HCT116 (cell line): ENCODE measurements at regions not wholly inside any gene's neighbourhood (a gene's known extent, or its start where the extent isn't known, plus 50 kb on each side); places are given as distances from the start of the nearest gene placed in this dataset.

ENCODE experiments used
- CEBPB ChIP-seq: IDR thresholded peaks from 2 replicates; pipeline ENCODE4 v1.6.1; 2012; ENCODE audit warnings: low read depth
- EZH2 ChIP-seq: fragments of 200-600 bp; sonication (generic); IDR thresholded peaks from 2 replicates; pipeline ENCODE4 v1.6.1; 2017; ENCODE audit warnings: antibody characterized with exemption, mixed run types
- EZH2phosphoT487 ChIP-seq: fragments of 200-600 bp; IDR thresholded peaks from 2 replicates; pipeline ENCODE4 v1.6.1; 2018; ENCODE audit warnings: antibody characterized with exemption, borderline replicate concordance
- FOSL1 ChIP-seq: IDR thresholded peaks from 2 replicates; pipeline ENCODE4 v1.6.1; 2012; ENCODE audit warnings: low read depth
- JUND ChIP-seq: IDR thresholded peaks from 2 replicates; pipeline ENCODE4 v1.6.1; 2012
- POLR2A ChIP-seq: IDR thresholded peaks from 2 replicates; pipeline ENCODE4 v1.7.0; 2011; ENCODE audit warnings: borderline replicate concordance; ENCODE audit not compliant: insufficient read depth, insufficient read length; ENCODE audit errors: extremely low read depth
- POLR2AphosphoS5 ChIP-seq: IDR thresholded peaks from 2 replicates; pipeline ENCODE4 v1.6.1; 2011; ENCODE audit warnings: mild to moderate bottlenecking, low read depth, low read length, moderate library complexity
- RAD21 ChIP-seq: IDR thresholded peaks from 2 replicates; pipeline ENCODE4 v1.6.1; 2012; ENCODE audit warnings: low read depth, mild to moderate bottlenecking
- TCF7L2 ChIP-seq: IDR thresholded peaks from 2 replicates; pipeline ENCODE4 v1.7.0; 2011; ENCODE audit warnings: borderline replicate concordance, inconsistent platforms; ENCODE audit not compliant: insufficient read depth, insufficient read length; ENCODE audit errors: extremely low read depth
- YY1 ChIP-seq: IDR thresholded peaks from 2 replicates; pipeline ENCODE4 v1.6.1; 2011; ENCODE audit warnings: low read length, low read depth, moderate library complexity, mild to moderate bottlenecking; ENCODE audit not compliant: insufficient replicate concordance; ENCODE audit errors: extremely low read depth
- ZFX ChIP-seq: fragments of 450-650 bp; IDR thresholded peaks from 2 replicates; pipeline ENCODE4 v1.6.1; 2017
- ZNF274 ChIP-seq: fragments of 200-500 bp; sonication (Bioruptor generic); IDR thresholded peaks from 2 replicates; pipeline ENCODE4 v1.6.1; 2014; ENCODE audit warnings: mild to moderate bottlenecking, low read depth, low read length, inconsistent platforms
- TF ChIP-seq, protein P1 (sequence below), 3 experiments: fragments of 200-600 bp in 1 of 3; sonication (generic) in 1 of 3; IDR thresholded peaks in 2 of 3; conservative IDR thresholded peaks in 1 of 3; 2 replicates each; pipeline ENCODE4 v1.5.1; 2012 to 2017; ENCODE audit warnings: low read depth in 2 of 3, low read length in 2 of 3, antibody characterized with exemption in 1 of 3, borderline replicate concordance in 1 of 3, control low read depth in 1 of 3, mild to moderate bottlenecking in 1 of 3, mixed read lengths in 1 of 3, mixed run types in 1 of 3, moderate library complexity in 1 of 3; ENCODE audit not compliant: insufficient read depth in 1 of 3
- TF ChIP-seq, protein P2 (sequence below): IDR thresholded peaks from 2 replicates; pipeline ENCODE4 v1.6.1; 2012

DNA sequence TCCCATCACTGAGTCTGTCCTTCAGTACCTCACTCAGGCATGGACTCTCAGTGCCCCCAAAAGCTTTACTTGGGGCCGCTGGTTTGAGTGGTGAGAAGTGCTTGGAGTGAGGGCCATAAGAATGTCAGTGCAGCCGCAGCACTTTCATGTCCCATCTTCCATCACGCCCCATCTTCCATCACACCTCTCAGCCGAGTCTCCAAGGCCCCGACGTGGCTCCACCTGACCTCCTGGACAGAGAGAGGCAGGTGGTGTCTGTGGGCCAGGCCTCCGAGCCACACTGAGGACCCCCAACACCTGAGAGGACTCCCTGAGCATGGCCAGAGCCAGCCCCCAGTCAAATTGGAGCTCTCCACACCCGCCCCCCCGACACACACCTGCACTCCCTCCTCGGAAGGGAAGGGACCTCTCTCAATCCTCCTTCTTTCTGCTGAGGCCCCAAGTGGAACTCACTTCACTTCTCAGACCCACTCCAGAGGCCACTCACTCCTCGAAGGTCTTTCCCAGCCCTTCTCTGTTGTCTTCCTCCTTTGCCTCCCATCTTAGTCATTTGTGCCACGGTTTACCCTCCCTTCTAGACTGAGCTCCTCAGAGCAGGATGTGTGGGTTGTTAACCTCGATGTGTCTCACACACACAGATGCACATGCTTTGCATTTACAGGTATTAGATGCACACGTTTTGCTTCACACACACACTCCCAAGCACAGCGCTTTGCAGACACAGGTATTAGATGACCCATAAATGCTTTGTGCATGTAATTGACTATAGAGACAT is 65.7 kb upstream of the ATP12A start:
- TF ChIP-seq, protein P1, sequence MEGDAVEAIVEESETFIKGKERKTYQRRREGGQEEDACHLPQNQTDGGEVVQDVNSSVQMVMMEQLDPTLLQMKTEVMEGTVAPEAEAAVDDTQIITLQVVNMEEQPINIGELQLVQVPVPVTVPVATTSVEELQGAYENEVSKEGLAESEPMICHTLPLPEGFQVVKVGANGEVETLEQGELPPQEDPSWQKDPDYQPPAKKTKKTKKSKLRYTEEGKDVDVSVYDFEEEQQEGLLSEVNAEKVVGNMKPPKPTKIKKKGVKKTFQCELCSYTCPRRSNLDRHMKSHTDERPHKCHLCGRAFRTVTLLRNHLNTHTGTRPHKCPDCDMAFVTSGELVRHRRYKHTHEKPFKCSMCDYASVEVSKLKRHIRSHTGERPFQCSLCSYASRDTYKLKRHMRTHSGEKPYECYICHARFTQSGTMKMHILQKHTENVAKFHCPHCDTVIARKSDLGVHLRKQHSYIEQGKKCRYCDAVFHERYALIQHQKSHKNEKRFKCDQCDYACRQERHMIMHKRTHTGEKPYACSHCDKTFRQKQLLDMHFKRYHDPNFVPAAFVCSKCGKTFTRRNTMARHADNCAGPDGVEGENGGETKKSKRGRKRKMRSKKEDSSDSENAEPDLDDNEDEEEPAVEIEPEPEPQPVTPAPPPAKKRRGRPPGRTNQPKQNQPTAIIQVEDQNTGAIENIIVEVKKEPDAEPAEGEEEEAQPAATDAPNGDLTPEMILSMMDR (IDR thresholded peaks at IDR 0.05 in 2 of 3, conservative IDR thresholded peaks at IDR 0.05 in 1 of 3; ENCODE audit: borderline replicate concordance in 1 of 3, insufficient read depth in 1 of 3, low read depth in 2 of 3, low read length in 2 of 3), result no peak
- no peak for TF ChIP-seq YY1
- TF ChIP-seq POLR2AphosphoS5, result no peak
- no peak for TF ChIP-seq ZNF274
- no peak for TF ChIP-seq EZH2phosphoT487
- TF ChIP-seq, protein P2, sequence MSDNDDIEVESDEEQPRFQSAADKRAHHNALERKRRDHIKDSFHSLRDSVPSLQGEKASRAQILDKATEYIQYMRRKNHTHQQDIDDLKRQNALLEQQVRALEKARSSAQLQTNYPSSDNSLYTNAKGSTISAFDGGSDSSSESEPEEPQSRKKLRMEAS, result no peak
- TF ChIP-seq POLR2A, result no peak
- TF ChIP-seq CEBPB, result no peak
- TF ChIP-seq RAD21, result no peak
- TF ChIP-seq EZH2, result no peak
- TF ChIP-seq JUND, result no peak
- TF ChIP-seq ZFX, result no peak
- no peak for TF ChIP-seq TCF7L2
- no peak for TF ChIP-seq FOSL1
